Calu3 (cell line): ENCODE measurements at regions not wholly inside any gene's neighbourhood (a gene's known extent, or its start where the extent isn't known, plus 50 kb on each side); places are given as distances from the start of the nearest gene placed in this dataset.

Experiments used
- BruUV-seq: library from RNA; stranded (reverse); fragments of 400-500 nt; replicated peaks from 2 replicates; lab custom pipeline; 2021; lab: Mats Ljungman, UMichigan
- CTCF ChIA-PET: fragments of 300-600 bp; sonication (Branson Sonifier 250); formaldehyde crosslinking; loops from one replicate; lab custom pipeline; 2022; ENCODE audit warnings: antibody characterized with exemption; lab: Charles Lee
- DNase-seq: peaks from one replicate; pipeline ENCODE4 v3.0.0; 2022
- H3K27ac Mint-ChIP-seq: one replicate; pipeline ENCODE4 v1.8.0; 2022; ENCODE audit warnings: mixed read lengths; ENCODE audit not compliant: unreplicated experiment
- H3K27me3 Mint-ChIP-seq: one replicate; pipeline ENCODE4 v1.8.0; 2022; ENCODE audit warnings: mixed read lengths; ENCODE audit not compliant: unreplicated experiment
- H3K36me3 Mint-ChIP-seq: one replicate; pipeline ENCODE4 v1.8.0; 2022; ENCODE audit warnings: mild to moderate bottlenecking, moderate library complexity, mixed read lengths; ENCODE audit not compliant: insufficient read depth, unreplicated experiment
- H3K4me1 Mint-ChIP-seq: one replicate; pipeline ENCODE4 v1.8.0; 2022; ENCODE audit warnings: mild to moderate bottlenecking, low read depth, mixed read lengths; ENCODE audit not compliant: unreplicated experiment
- H3K4me3 Mint-ChIP-seq: one replicate; pipeline ENCODE4 v1.8.0; 2022; ENCODE audit warnings: mild to moderate bottlenecking, low read depth, moderate library complexity, mixed read lengths; ENCODE audit not compliant: unreplicated experiment
- H3K9me3 Mint-ChIP-seq: one replicate; pipeline ENCODE4 v1.8.0; 2022; ENCODE audit warnings: low read depth, mixed read lengths; ENCODE audit not compliant: unreplicated experiment
- CTCF ChIP-seq: fragments of 200-600 bp; IDR thresholded peaks from one replicate; pipeline ENCODE4 v1.8.0; 2022; ENCODE audit warnings: antibody characterized with exemption; ENCODE audit not compliant: unreplicated experiment
- intact Hi-C: fragments of 100-400 bp; cut with micrococcal nuclease; formaldehyde crosslinking; loops from one replicate; pipeline ENCODE4 v1.10.0; 2022; ENCODE audit not compliant: unreplicated experiment

- Mint-ChIP-seq H3K27ac (no peak overlapping the region), H3K36me3 (no peaks in the 10 kb centered on the region), H3K4me1 (no peaks in the 10 kb centered on the region), H3K4me3 (no peak overlapping the region), H3K27me3 (no peaks in the 10 kb centered on the region), H3K9me3 (peaks cover 11% of the 10 kb centered on the region)
- no TSS peak for BruUV-seq
- TF ChIP-seq CTCF = no peak
- intact Hi-C loops = no loop called here
- CTCF ChIA-PET = interaction anchor here (0.5 kb wide), 1 partner anchor 38 kb away, joined by 7 read pairs; no protein-coding TSS in a partner anchor
- no peak for DNase-seq
Measured at GRCh38 chr16:17753434-17753833, 282.7 kb upstream of the XYLT1 start.

- H3K36me3 Mint-ChIP-seq = peaks cover 4% of the 10 kb centered on the region
- no peak overlapping the region for H3K4me3 Mint-ChIP-seq
- H3K9me3 Mint-ChIP-seq = peaks cover 10% of the 10 kb centered on the region
- no peak for DNase-seq
- CTCF ChIA-PET = no interaction called here
- intact Hi-C loops = no loop called here
- no TSS peak for BruUV-seq
- no peaks in the 10 kb centered on the region for H3K27me3 Mint-ChIP-seq
- TF ChIP-seq CTCF = no peak
- no peaks in the 10 kb centered on the region for H3K4me1 Mint-ChIP-seq
- no peak overlapping the region for H3K27ac Mint-ChIP-seq
Measured at GRCh38 chr16:17749706-17750105, 278.9 kb upstream of the XYLT1 start.

GRCh38 chr16:17748044-17748719 is 277.4 kb upstream of the XYLT1 start:
- H3K4me1 Mint-ChIP-seq = no peaks in the 10 kb centered on the region
- intact Hi-C loops = no loop called here
- CTCF ChIA-PET = no interaction called here
- H3K36me3 Mint-ChIP-seq = peaks cover 4% of the 10 kb centered on the region
- BruUV-seq = no TSS peak
- no peaks in the 10 kb centered on the region for H3K27me3 Mint-ChIP-seq
- no peak for DNase-seq
- no peak overlapping the region for H3K4me3 Mint-ChIP-seq
- no peak for TF ChIP-seq CTCF
- H3K27ac Mint-ChIP-seq = no peak overlapping the region
- H3K9me3 Mint-ChIP-seq = peaks cover 10% of the 10 kb centered on the region

- Mint-ChIP-seq H3K9me3 (peaks cover 10% of the 10 kb centered on the region), H3K27me3 (no peaks in the 10 kb centered on the region), H3K27ac (no peak overlapping the region), H3K36me3 (peaks cover 4% of the 10 kb centered on the region), H3K4me3 (no peak overlapping the region), H3K4me1 (no peaks in the 10 kb centered on the region)
- no TSS peak for BruUV-seq
- no peak for DNase-seq
- intact Hi-C loops = no loop called here
- CTCF ChIA-PET = no interaction called here
- TF ChIP-seq CTCF = no peak
Measured at GRCh38 chr16:17747081-17747756, 276.5 kb upstream of the XYLT1 start.
